ENCODE measurements at regions not wholly inside any gene's neighbourhood (a gene's known extent, or its start where the extent isn't known, plus 50 kb on each side); places are given as distances from the start of the nearest gene placed in this dataset.

- DNase-seq: peak; percentile 53
- H3K9me3 ChIP-seq: no peaks in the 10 kb centered on the region
- no peaks in the 10 kb centered on the region for H3K27me3 ChIP-seq
- H3K4me1 ChIP-seq: peaks cover 30% of the 10 kb centered on the region
- H3K4me3 ChIP-seq (ENCODE audit: low read depth, low read length): no peak overlapping the region
- no peak for TF ChIP-seq CTCF (IDR thresholded peaks at IDR 0.05; ENCODE audit: low read depth, low read length)
- no peaks in the 10 kb centered on the region for H3K36me3 ChIP-seq
Observed at GRCh38 chr11:15584158-15584557, 469.4 kb downstream of the INSC start.

- Histone ChIP-seq H3K4me3 (ENCODE audit: low read depth, low read length) (no peak overlapping the region), H3K9me3 (no peaks in the 10 kb centered on the region)
Observed at GRCh38 chr11:15585602-15586331, 471.0 kb downstream of the INSC start.

DNA sequence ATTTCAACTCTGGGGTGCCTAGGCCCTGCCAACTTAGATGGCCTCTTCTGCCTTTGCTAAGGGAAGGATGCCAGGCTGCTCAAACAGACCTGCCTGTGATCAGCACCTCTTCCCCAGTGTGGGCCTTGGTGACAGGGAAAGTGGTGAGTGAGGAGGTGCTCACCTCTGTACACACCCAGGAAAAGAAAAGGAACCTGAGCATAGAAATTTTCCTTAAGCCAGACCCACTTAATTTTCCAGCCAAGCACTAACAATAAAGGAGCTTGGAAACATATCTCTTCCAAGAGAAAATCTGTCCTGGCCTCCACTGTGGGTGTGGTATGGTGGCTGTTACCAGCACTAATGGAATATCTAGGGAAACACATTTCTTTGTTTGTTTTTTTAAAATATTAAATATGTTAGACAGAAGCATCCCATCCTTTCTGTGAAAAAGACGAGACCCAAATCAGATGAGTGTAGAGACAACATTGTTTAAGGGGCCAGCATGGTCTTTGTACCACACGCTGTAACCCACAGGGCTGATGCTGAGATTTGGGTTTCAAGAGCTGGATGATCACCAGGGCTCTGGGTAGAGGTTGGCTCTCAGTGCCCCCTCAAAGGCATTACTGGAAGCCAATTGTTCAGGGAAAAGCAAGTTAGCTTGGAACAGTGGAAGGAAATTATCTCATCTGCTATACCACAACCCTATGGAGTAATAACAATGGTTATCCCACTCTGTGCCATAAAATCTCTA, 472.2 kb downstream of the INSC start:
- no peak for TF ChIP-seq CTCF (IDR thresholded peaks at IDR 0.05; ENCODE audit: low read depth, low read length)
- Histone ChIP-seq H3K36me3 (no peaks in the 10 kb centered on the region), H3K27me3 (no peaks in the 10 kb centered on the region), H3K4me3 (ENCODE audit: low read depth, low read length) (no peak overlapping the region), H3K4me1 (peaks cover 27% of the 10 kb centered on the region), H3K9me3 (no peaks in the 10 kb centered on the region)
- no peak for DNase-seq

More at GRCh38 chr11:15585602-15586331, 471.0 kb downstream of the INSC start:
- Histone ChIP-seq H3K36me3 (no peaks in the 10 kb centered on the region), H3K4me1 (peaks cover 27% of the 10 kb centered on the region), H3K27me3 (no peaks in the 10 kb centered on the region)
- peak; percentile 48 for DNase-seq
- TF ChIP-seq CTCF (IDR thresholded peaks at IDR 0.05; ENCODE audit: low read depth, low read length): no peak

- no peak overlapping the region for H3K4me3 ChIP-seq (ENCODE audit: low read depth, low read length)
- H3K27me3 ChIP-seq: no peaks in the 10 kb centered on the region
- no peaks in the 10 kb centered on the region for H3K36me3 ChIP-seq
- DNase-seq: no peak
- H3K4me1 ChIP-seq: peaks cover 21% of the 10 kb centered on the region
- no peaks in the 10 kb centered on the region for H3K9me3 ChIP-seq
- TF ChIP-seq CTCF (IDR thresholded peaks at IDR 0.05; ENCODE audit: low read depth, low read length): no peak
Observed at GRCh38 chr11:15589070-15589626, 474.4 kb downstream of the INSC start.

GRCh38 chr11:15590132-15590531, 475.4 kb downstream of the INSC start:
- Histone ChIP-seq H3K27me3 (no peaks in the 10 kb centered on the region), H3K4me1 (peaks cover 13% of the 10 kb centered on the region), H3K36me3 (no peaks in the 10 kb centered on the region), H3K4me3 (ENCODE audit: low read depth, low read length) (no peak overlapping the region), H3K9me3 (no peaks in the 10 kb centered on the region)
- no peak for TF ChIP-seq CTCF (IDR thresholded peaks at IDR 0.05; ENCODE audit: low read depth, low read length)
- DNase-seq: no peak

GRCh38 chr11:15591112-15591537, 476.4 kb downstream of the INSC start:
- no peaks in the 10 kb centered on the region for H3K27me3 ChIP-seq
- H3K4me3 ChIP-seq (ENCODE audit: low read depth, low read length): no peak overlapping the region
- no peak for DNase-seq
- H3K4me1 ChIP-seq: peaks cover 9% of the 10 kb centered on the region
- no peak for TF ChIP-seq CTCF (IDR thresholded peaks at IDR 0.05; ENCODE audit: low read depth, low read length)
- no peaks in the 10 kb centered on the region for H3K9me3 ChIP-seq
- no peaks in the 10 kb centered on the region for H3K36me3 ChIP-seq

Measured in BE2C (cell line).